Endothelial cell of umbilical vein (primary cell): ENCODE measurements at regions not wholly inside any gene's neighbourhood (a gene's known extent, or its start where the extent isn't known, plus 50 kb on each side); places are given as distances from the start of the nearest gene placed in this dataset.

Experiments used
- BruUV-seq: library from RNA; stranded (reverse); fragments of 400-500 nt; replicated peaks from 2 replicates; lab custom pipeline; 2021; lab: Mats Ljungman, UMichigan
- CTCF ChIA-PET: fragments of 300-600, 350-600 bp; sonication (Branson Sonifier 250); formaldehyde crosslinking; loops from one replicate; lab custom pipeline; 2021; ENCODE audit warnings: antibody characterized with exemption, inconsistent platforms; lab: Charles Lee
- POLR2A ChIA-PET: fragments of 300-600, 350-600 bp; sonication (Branson Sonifier 250); formaldehyde crosslinking; loops from one replicate; lab custom pipeline; 2021; ENCODE audit warnings: antibody characterized with exemption, inconsistent platforms; lab: Charles Lee
- DNase-seq: peaks from one replicate; pipeline ENCODE4 v3.0.0-alpha.2; 2011; ENCODE audit warnings: low read depth, low spot score
- FAIRE-seq: peaks from 2 replicates; lab custom pipeline; 2011; peaks lifted over from hg19 to GRCh38; lab: Jason Lieb, UNC
- H2AFZ ChIP-seq: 2 replicates; pipeline ENCODE4 v1.6.0; 2012; ENCODE audit warnings: low read depth, low read length, control low read depth, inconsistent platforms
- H3K27ac ChIP-seq: 2 replicates; pipeline ENCODE4 v1.5.1; 2011; ENCODE audit warnings: low read depth, mild to moderate bottlenecking, control low read depth, low read length, moderate library complexity; ENCODE audit not compliant: insufficient read depth
- H3K27me3 ChIP-seq, 2 experiments: 2 replicates each; pipeline versions ENCODE4 v1.6.0 to v1.6.1; 2011; ENCODE audit warnings: low read length in 2 of 2, mixed read lengths in 1 of 2; ENCODE audit not compliant: control insufficient read depth in 2 of 2, insufficient read depth in 2 of 2
- H3K36me3 ChIP-seq, 2 experiments: 2 replicates in 1 of 2; 3 replicates in 1 of 2; pipeline ENCODE4 v1.5.1; 2011; ENCODE audit warnings: low read length in 2 of 2, mild to moderate bottlenecking in 1 of 2, moderate library complexity in 1 of 2; ENCODE audit not compliant: control insufficient read depth in 2 of 2, insufficient read depth in 2 of 2; ENCODE audit errors: extremely low read depth in 1 of 2
- H3K4me1 ChIP-seq: 3 replicates; pipeline ENCODE4 v1.5.1; 2011; ENCODE audit warnings: mild to moderate bottlenecking, low read length; ENCODE audit not compliant: control insufficient read depth, insufficient read depth; ENCODE audit errors: extremely low read depth
- H3K4me2 ChIP-seq: 2 replicates; pipeline ENCODE4 v1.6.1; 2011; ENCODE audit warnings: low read length, control low read depth, mixed read lengths; ENCODE audit not compliant: insufficient read depth
- H3K4me3 ChIP-seq, 3 experiments: fragments of 200-600 bp in 1 of 3; sonication (generic), shearing (Covaris generic) in 1 of 3; replicated peaks in 1 of 3; 2 replicates each; pipeline ENCODE4 v1.5.1; 2011 to 2016; ENCODE audit warnings: control low read depth in 3 of 3, low read length in 3 of 3, mild to moderate bottlenecking in 2 of 3, inconsistent platforms in 1 of 3, low read depth in 1 of 3, moderate library complexity in 1 of 3; ENCODE audit not compliant: insufficient read depth in 1 of 3
- H3K79me2 ChIP-seq: 2 replicates; pipeline ENCODE4 v1.6.0; 2012; ENCODE audit warnings: low read length, inconsistent platforms; ENCODE audit not compliant: control insufficient read depth, insufficient read depth
- H3K9ac ChIP-seq: replicated peaks from 2 replicates; pipeline ENCODE3; 2011; ENCODE audit warnings: low read length, control low read depth; ENCODE audit not compliant: insufficient read depth; ENCODE audit errors: extremely low read depth
- H3K9me1 ChIP-seq: replicated peaks from 3 replicates; pipeline ENCODE4 v1.6.0; 2011; ENCODE audit warnings: mild to moderate bottlenecking, low read length; ENCODE audit not compliant: control insufficient read depth, insufficient read depth; ENCODE audit errors: extremely low read depth
- H3K9me3 ChIP-seq: replicated peaks from 2 replicates; pipeline ENCODE4 v1.5.1; 2012; ENCODE audit warnings: low read length, inconsistent platforms; ENCODE audit not compliant: control insufficient read depth, insufficient read depth
- H4K20me1 ChIP-seq: replicated peaks from 2 replicates; pipeline ENCODE3; 2011; ENCODE audit warnings: mild to moderate bottlenecking, low read length; ENCODE audit not compliant: control insufficient read depth, insufficient read depth; ENCODE audit errors: extremely low read depth
- CTCF ChIP-seq, 2 donors: IDR thresholded peaks; 1 replicate in 1 of 2; 2 replicates in 1 of 2; pipeline ENCODE4 v1.5.1; 2011; ENCODE audit warnings: low read length in 2 of 2, mild to moderate bottlenecking in 2 of 2, moderate library complexity in 2 of 2, control low read depth in 1 of 2, inconsistent platforms in 1 of 2, low read depth in 1 of 2; ENCODE audit not compliant: insufficient read depth in 1 of 2; ENCODE audit errors: extremely low read depth in 1 of 2
- EZH2 ChIP-seq: IDR thresholded peaks from 2 replicates; pipeline ENCODE4 v1.6.1; 2012; ENCODE audit warnings: borderline replicate concordance, low read depth, mild to moderate bottlenecking, moderate library complexity, low read length, inconsistent platforms; ENCODE audit not compliant: severe bottlenecking
- FOS ChIP-seq: IDR thresholded peaks from 2 replicates; pipeline ENCODE4 v1.6.1; 2011; ENCODE audit warnings: mild to moderate bottlenecking, low read length, moderate library complexity, borderline replicate concordance; ENCODE audit not compliant: insufficient read depth
- GATA2 ChIP-seq: IDR thresholded peaks from 2 replicates; pipeline ENCODE4 v1.7.0; 2011; ENCODE audit warnings: low read depth, mild to moderate bottlenecking, moderate library complexity, mixed read lengths, low read length; ENCODE audit not compliant: insufficient read length, insufficient read depth
- JUN ChIP-seq: IDR thresholded peaks from 2 replicates; pipeline ENCODE4 v1.6.1; 2011; ENCODE audit warnings: borderline replicate concordance, low read depth; ENCODE audit not compliant: insufficient read length, insufficient read depth
- MYC ChIP-seq: IDR thresholded peaks from one replicate; pipeline ENCODE4 v1.6.1; 2011; ENCODE audit warnings: mild to moderate bottlenecking, low read depth, low read length
- POLR2A ChIP-seq: IDR thresholded peaks from 2 replicates; pipeline ENCODE4 v1.6.1; 2012; ENCODE audit warnings: low read depth, mild to moderate bottlenecking, control low read depth, low read length
- POLR2AphosphoS5 ChIP-seq: IDR thresholded peaks from 2 replicates; pipeline ENCODE4 v1.6.1; 2012; ENCODE audit warnings: low read depth, mild to moderate bottlenecking, control low read depth, low read length, moderate library complexity; ENCODE audit not compliant: insufficient read depth
- dilution Hi-C: fragments of 300-500 bp; cut with MboI; formaldehyde crosslinking; loops from one replicate; pipeline ENCODE4 v1.15.0; 2019; ENCODE audit warnings: low sequenced_read_pairs; ENCODE audit not compliant: extremely low pct_ligation_motif_present
- intact Hi-C: fragments of 100-400 bp; cut with micrococcal nuclease; formaldehyde crosslinking; loops from one replicate; pipeline ENCODE4 v1.10.0; 2022
- TF ChIP-seq, protein P1 (sequence below): IDR thresholded peaks from 2 replicates; pipeline ENCODE4 v1.6.1; 2011; ENCODE audit not compliant: insufficient read depth, insufficient read length

DNA sequence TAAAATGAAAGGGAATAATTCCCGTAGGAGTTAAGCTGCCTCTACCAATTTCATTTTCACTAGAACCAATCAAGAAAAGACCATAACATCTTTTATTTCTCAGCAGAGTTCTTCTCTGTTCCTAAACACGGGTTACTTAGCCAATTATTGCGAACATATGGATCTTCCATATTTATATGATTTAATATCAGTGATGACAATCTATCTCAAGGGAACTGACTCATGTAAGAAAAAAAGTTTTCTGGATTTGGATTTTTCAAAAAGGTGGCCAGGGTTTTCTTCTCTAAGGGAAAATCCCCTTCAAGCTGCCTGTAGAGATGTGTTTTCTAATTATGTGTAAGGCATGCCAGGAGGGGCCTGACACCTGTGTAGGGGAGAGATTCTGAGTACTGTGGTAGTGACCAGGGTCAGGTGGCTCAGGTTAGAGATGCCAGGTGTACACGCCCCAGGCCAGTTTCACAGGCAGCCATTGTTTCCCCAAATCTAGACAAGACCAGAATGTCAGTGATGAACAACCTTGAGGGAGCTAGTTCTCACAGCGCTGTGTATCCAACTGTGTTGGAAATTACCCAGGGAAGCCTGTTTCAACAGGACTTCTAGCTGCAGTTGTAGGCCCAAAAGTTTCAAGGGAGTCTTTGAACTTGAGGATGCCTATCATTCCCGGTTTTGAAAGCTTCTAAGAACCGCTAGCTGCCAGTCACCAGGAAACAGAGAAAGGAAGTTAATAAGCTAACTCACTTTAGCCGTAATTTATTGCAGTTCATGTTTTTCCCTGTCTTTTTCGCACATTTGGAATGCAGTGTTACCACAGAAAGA lies 572.5 kb upstream of the RGMB start:
- intact Hi-C loops = no loop called here
- CTCF ChIA-PET = interaction anchor here (0.9 to 1.0 kb wide), 2 partner anchors 15 to 970 kb away, joined by 3 read pairs; no protein-coding TSS in a partner anchor
- dilution Hi-C loops = no loop called here
- no peaks in the 10 kb centered on the region for H3K9me3 ChIP-seq
- FAIRE-seq (no peak), DNase-seq (no peak)
- no TSS peak for BruUV-seq
- H3K4me1 ChIP-seq = no peaks in the 10 kb centered on the region
- no peaks in the 10 kb centered on the region for H3K9me1 ChIP-seq
- no peaks in the 10 kb centered on the region for H3K36me3 ChIP-seq
- POLR2A ChIA-PET = no interaction called here
- H3K79me2 ChIP-seq = no peaks in the 10 kb centered on the region
- no peaks in the 10 kb centered on the region for H4K20me1 ChIP-seq
- peak overlapping the region; percentile 54 for H2AFZ ChIP-seq
- no peaks in the 10 kb centered on the region for H3K27me3 ChIP-seq
- H3K4me3 ChIP-seq = no peak overlapping the region
- TF ChIP-seq POLR2AphosphoS5 (no peak), POLR2A (no peak), MYC (no peak), JUN (no peak), GATA2 (no peak)
- TF ChIP-seq, protein P1, sequence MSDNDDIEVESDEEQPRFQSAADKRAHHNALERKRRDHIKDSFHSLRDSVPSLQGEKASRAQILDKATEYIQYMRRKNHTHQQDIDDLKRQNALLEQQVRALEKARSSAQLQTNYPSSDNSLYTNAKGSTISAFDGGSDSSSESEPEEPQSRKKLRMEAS = no peak
- H3K4me2 ChIP-seq = no peak overlapping the region
- no peak overlapping the region for H3K9ac ChIP-seq
- no peak overlapping the region for H3K27ac ChIP-seq

- H3K27ac ChIP-seq = no peak overlapping the region
These were observed 568.7 kb upstream of the RGMB start for GRCh38 chr5:98204798-98205197.

More at GRCh38 chr5:98204798-98205197, 568.7 kb upstream of the RGMB start:
- no TSS peak for BruUV-seq
- no peak overlapping the region for H3K9ac ChIP-seq
- dilution Hi-C loops (no loop called here), intact Hi-C loops (loop anchor here (5.0 kb wide), 1 partner anchor 592 kb away; no protein-coding TSS in a partner anchor)
- H3K36me3 ChIP-seq = no peaks in the 10 kb centered on the region
- no peaks in the 10 kb centered on the region for H3K9me3 ChIP-seq
- no peaks in the 10 kb centered on the region for H3K79me2 ChIP-seq
- no peaks in the 10 kb centered on the region for H4K20me1 ChIP-seq
- no peak for DNase-seq
- H3K9me1 ChIP-seq = no peaks in the 10 kb centered on the region
- no peak for FAIRE-seq
- no peaks in the 10 kb centered on the region for H3K27me3 ChIP-seq
- H3K4me2 ChIP-seq = no peak overlapping the region
- no peak overlapping the region for H2AFZ ChIP-seq
- POLR2A ChIA-PET = no interaction called here
- H3K4me1 ChIP-seq = no peaks in the 10 kb centered on the region
- CTCF ChIA-PET = interaction anchor here (1.3 kb wide), 1 partner anchor 974 kb away, joined by 3 read pairs; no protein-coding TSS in a partner anchor
- TF ChIP-seq MYC (no peak), JUN (no peak), EZH2 (no peak), POLR2A (no peak), GATA2 (no peak), CTCF (IDR thresholded peaks at IDR 0.05; ENCODE audit: extremely low read depth in 1 of 2, insufficient read depth in 1 of 2, low read depth in 1 of 2, low read length in 2 of 2) (no peak), FOS (no peak), POLR2AphosphoS5 (no peak)
- TF ChIP-seq, protein P1 = no peak
- no peak overlapping the region for H3K4me3 ChIP-seq
